Naive thymus-derived CD4-positive, alpha-beta T cell (primary cell): ENCODE measurements at regions not wholly inside any gene's neighbourhood (a gene's known extent, or its start where the extent isn't known, plus 50 kb on each side); places are given as distances from the start of the nearest gene placed in this dataset.
A peak's percentile ranks its signal among the peaks of the same experiment; 100 is the strongest.

ENCODE experiments used
- ATAC-seq: fragments of 150-1000 bp; cut with Tn5 transposase; 2 replicates; pipeline ENCODE4 v1.10.0; 2021; ENCODE audit warnings: mild to moderate bottlenecking, moderate library complexity
- CTCF ChIA-PET: fragments of 350-600 bp; sonication (Branson Sonifier 250); formaldehyde crosslinking; loops from one replicate; lab custom pipeline; 2021; ENCODE audit warnings: antibody characterized with exemption; lab: Charles Lee
- POLR2A ChIA-PET: fragments of 350-600 bp; sonication (Branson Sonifier 250); formaldehyde crosslinking; loops from one replicate; lab custom pipeline; 2021; ENCODE audit warnings: antibody characterized with exemption, inconsistent platforms; lab: Charles Lee
- DNase-seq, 9 donors: peaks; one replicate each; pipeline versions ENCODE4 v3.0.0 to v3.0.0-alpha.2; 2020 to 2022; ENCODE audit warnings: mixed read lengths in 1 of 9
- H3K27ac ChIP-seq: one replicate; pipeline ENCODE4 v1.7.0; 2013; ENCODE audit warnings: mild to moderate bottlenecking, low read depth, low read length, moderate library complexity
- H3K27me3 ChIP-seq, 2 donors: one replicate each; pipeline ENCODE4 v1.7.0; 2013; ENCODE audit warnings: low read length in 2 of 2, mild to moderate bottlenecking in 2 of 2, moderate library complexity in 2 of 2; ENCODE audit not compliant: control insufficient read depth in 2 of 2, insufficient read depth in 2 of 2
- H3K36me3 ChIP-seq, 3 experiments: 1 replicate in 2 of 3; 2 replicates in 1 of 3; pipeline ENCODE4 v1.7.0; 2013; ENCODE audit warnings: low read length in 3 of 3, mild to moderate bottlenecking in 3 of 3, moderate library complexity in 1 of 3; ENCODE audit not compliant: insufficient read depth in 3 of 3, control insufficient read depth in 2 of 3
- H3K4me1 ChIP-seq, 2 donors: one replicate each; pipeline ENCODE4 v1.7.0; 2013; ENCODE audit warnings: low read length in 2 of 2, mild to moderate bottlenecking in 2 of 2, moderate library complexity in 1 of 2; ENCODE audit not compliant: control insufficient read depth in 2 of 2, insufficient read depth in 2 of 2
- H3K4me3 ChIP-seq: 2 replicates; pipeline ENCODE4 v1.7.0; 2013; ENCODE audit warnings: mild to moderate bottlenecking, low read length
- H3K9me3 ChIP-seq, 3 experiments: 1 replicate in 2 of 3; 2 replicates in 1 of 3; pipeline ENCODE4 v1.7.0; 2013; ENCODE audit warnings: low read length in 3 of 3; ENCODE audit not compliant: control insufficient read depth in 2 of 3
- H3K27ac Mint-ChIP-seq, 9 donors: one replicate each; pipeline ENCODE4 v1.8.0; 2020 to 2022; ENCODE audit warnings: mixed read lengths in 9 of 9, mild to moderate bottlenecking in 8 of 9, moderate library complexity in 5 of 9, inconsistent platforms in 2 of 9
- H3K27me3 Mint-ChIP-seq, 5 donors: one replicate each; pipeline ENCODE4 v1.8.0; 2021 to 2022; ENCODE audit warnings: mixed read lengths in 5 of 5, mild to moderate bottlenecking in 1 of 5
- H3K36me3 Mint-ChIP-seq, 5 donors: one replicate each; pipeline ENCODE4 v1.8.0; 2020 to 2022; ENCODE audit warnings: mixed read lengths in 5 of 5, mild to moderate bottlenecking in 3 of 5, inconsistent platforms in 1 of 5
- H3K4me1 Mint-ChIP-seq, 7 donors: one replicate each; pipeline ENCODE4 v1.8.0; 2020 to 2022; ENCODE audit warnings: mixed read lengths in 7 of 7, mild to moderate bottlenecking in 3 of 7, inconsistent platforms in 1 of 7
- H3K4me3 Mint-ChIP-seq, 10 donors: one replicate each; pipeline ENCODE4 v1.8.0; 2020 to 2022; ENCODE audit warnings: mild to moderate bottlenecking in 10 of 10, mixed read lengths in 10 of 10, moderate library complexity in 6 of 10, inconsistent platforms in 2 of 10
- H3K9me3 Mint-ChIP-seq, 11 donors: one replicate each; pipeline ENCODE4 v1.8.0; 2020 to 2022; ENCODE audit warnings: mixed read lengths in 11 of 11, mild to moderate bottlenecking in 4 of 11, inconsistent platforms in 1 of 11, moderate library complexity in 1 of 11
- intact Hi-C, 2 donors: fragments of 100-400 bp; cut with micrococcal nuclease; formaldehyde crosslinking; loops; one replicate each; pipeline ENCODE4 v1.15.1; 2023

- intact Hi-C loops = no loop called here
- Histone ChIP-seq H3K4me3 (no peak overlapping the region), H3K4me1 (no peaks in the 10 kb centered on the region), H3K36me3 (no peaks in the 10 kb centered on the region), H3K27me3 (no peaks in the 10 kb centered on the region), H3K27ac (no peak overlapping the region), H3K9me3 (no peaks in the 10 kb centered on the region)
- Mint-ChIP-seq H3K27ac (no peak overlapping the region), H3K4me1 (no peaks in the 10 kb centered on the region), H3K9me3 (no peaks in the 10 kb centered on the region), H3K36me3 (no peaks in the 10 kb centered on the region), H3K27me3 (peaks cover 0 to 25% (median 0%) of the 10 kb centered on the region in 5 donors), H3K4me3 (no peak overlapping the region)
- CTCF ChIA-PET = no interaction called here
- ATAC-seq = no peak
- POLR2A ChIA-PET = no interaction called here
- DNase-seq = no peak
Observed at GRCh38 chr4:52192001-52192400, 140.9 kb downstream of the SPATA18 start.

GRCh38 chr4:52192721-52193135 is 141.6 kb downstream of the SPATA18 start:
- no peak overlapping the region for H3K4me3 ChIP-seq
- H3K27me3 ChIP-seq = no peaks in the 10 kb centered on the region
- no peaks in the 10 kb centered on the region for H3K36me3 Mint-ChIP-seq
- intact Hi-C loops = no loop called here
- no peak overlapping the region for H3K4me3 Mint-ChIP-seq
- ChIA-PET POLR2A (no interaction called here), CTCF (no interaction called here)
- H3K4me1 Mint-ChIP-seq = no peaks in the 10 kb centered on the region
- H3K27ac Mint-ChIP-seq = no peak overlapping the region
- no peak overlapping the region for H3K27ac ChIP-seq
- no peaks in the 10 kb centered on the region for H3K9me3 ChIP-seq
- H3K9me3 Mint-ChIP-seq = no peaks in the 10 kb centered on the region
- no peak for ATAC-seq
- no peak for DNase-seq
- H3K36me3 ChIP-seq = no peaks in the 10 kb centered on the region
- H3K27me3 Mint-ChIP-seq = peaks cover 0 to 30% (median 0%) of the 10 kb centered on the region in 5 donors
- no peaks in the 10 kb centered on the region for H3K4me1 ChIP-seq

GRCh38 chr4:52195869-52196268 is 144.8 kb downstream of the SPATA18 start:
- H3K4me3 Mint-ChIP-seq = no peak overlapping the region
- peaks cover 0 to 4% (median 0%) of the 10 kb centered on the region in 11 donors for H3K9me3 Mint-ChIP-seq
- H3K36me3 Mint-ChIP-seq = no peaks in the 10 kb centered on the region
- Histone ChIP-seq H3K36me3 (no peaks in the 10 kb centered on the region), H3K4me1 (no peaks in the 10 kb centered on the region), H3K9me3 (no peaks in the 10 kb centered on the region), H3K27me3 (no peaks in the 10 kb centered on the region), H3K27ac (no peak overlapping the region), H3K4me3 (no peak overlapping the region)
- ATAC-seq (no peak), DNase-seq (no peak)
- no peak overlapping the region for H3K27ac Mint-ChIP-seq
- ChIA-PET POLR2A (no interaction called here), CTCF (no interaction called here)
- intact Hi-C loops = no loop called here
- peaks cover 0 to 4% (median 0%) of the 10 kb centered on the region in 7 donors for H3K4me1 Mint-ChIP-seq
- peaks cover 0 to 22% (median 0%) of the 10 kb centered on the region in 5 donors for H3K27me3 Mint-ChIP-seq

GRCh38 chr4:52196606-52197130 is 145.6 kb downstream of the SPATA18 start:
- no peak overlapping the region for H3K27ac Mint-ChIP-seq
- H3K27ac ChIP-seq = no peak overlapping the region
- ChIA-PET CTCF (no interaction called here), POLR2A (no interaction called here)
- no peaks in the 10 kb centered on the region for H3K36me3 Mint-ChIP-seq
- no peaks in the 10 kb centered on the region for H3K9me3 ChIP-seq
- ATAC-seq (no peak), DNase-seq (no peak)
- H3K9me3 Mint-ChIP-seq = peaks cover 0 to 4% (median 0%) of the 10 kb centered on the region in 11 donors
- intact Hi-C loops = no loop called here
- H3K27me3 Mint-ChIP-seq = peaks cover 0 to 22% (median 0%) of the 10 kb centered on the region in 5 donors
- no peaks in the 10 kb centered on the region for H3K4me1 ChIP-seq
- H3K36me3 ChIP-seq = no peaks in the 10 kb centered on the region
- no peak overlapping the region for H3K4me3 ChIP-seq
- no peaks in the 10 kb centered on the region for H3K27me3 ChIP-seq
- no peak overlapping the region for H3K4me3 Mint-ChIP-seq
- H3K4me1 Mint-ChIP-seq = peaks cover 0 to 4% (median 0%) of the 10 kb centered on the region in 7 donors

- H3K36me3 ChIP-seq = no peaks in the 10 kb centered on the region
- DNase-seq (no peak), ATAC-seq (no peak)
- H3K27ac Mint-ChIP-seq = no peak overlapping the region
- H3K36me3 Mint-ChIP-seq = no peaks in the 10 kb centered on the region
- intact Hi-C loops = no loop called here
- H3K27ac ChIP-seq = no peak overlapping the region
- no peaks in the 10 kb centered on the region for H3K4me1 ChIP-seq
- H3K27me3 Mint-ChIP-seq = peaks cover 0 to 22% (median 0%) of the 10 kb centered on the region in 5 donors
- no peaks in the 10 kb centered on the region for H3K27me3 ChIP-seq
- POLR2A ChIA-PET = no interaction called here
- H3K9me3 Mint-ChIP-seq = peaks cover 0 to 4% (median 0%) of the 10 kb centered on the region in 11 donors
- H3K9me3 ChIP-seq = no peaks in the 10 kb centered on the region
- peaks cover 0 to 4% (median 0%) of the 10 kb centered on the region in 7 donors for H3K4me1 Mint-ChIP-seq
- no peak overlapping the region for H3K4me3 ChIP-seq
- H3K4me3 Mint-ChIP-seq = no peak overlapping the region
- CTCF ChIA-PET = no interaction called here
Observed at GRCh38 chr4:52197306-52197705, 146.2 kb downstream of the SPATA18 start.

GRCh38 chr4:52198294-52198693 is 147.2 kb downstream of the SPATA18 start:
- Histone ChIP-seq H3K4me3 (no peak overlapping the region), H3K4me1 (no peaks in the 10 kb centered on the region), H3K9me3 (no peaks in the 10 kb centered on the region), H3K27me3 (no peaks in the 10 kb centered on the region), H3K36me3 (no peaks in the 10 kb centered on the region), H3K27ac (no peak overlapping the region)
- H3K9me3 Mint-ChIP-seq = peaks cover 0 to 4% (median 0%) of the 10 kb centered on the region in 11 donors
- peaks cover 0 to 4% (median 0%) of the 10 kb centered on the region in 7 donors for H3K4me1 Mint-ChIP-seq
- H3K27ac Mint-ChIP-seq = no peak overlapping the region
- H3K36me3 Mint-ChIP-seq = no peaks in the 10 kb centered on the region
- ChIA-PET CTCF (no interaction called here), POLR2A (no interaction called here)
- ATAC-seq (no peak), DNase-seq (no peak)
- H3K27me3 Mint-ChIP-seq = peaks cover 0 to 22% (median 0%) of the 10 kb centered on the region in 5 donors
- intact Hi-C loops = no loop called here
- no peak overlapping the region for H3K4me3 Mint-ChIP-seq

GRCh38 chr4:52199574-52200338 is 148.7 kb downstream of the SPATA18 start:
- Mint-ChIP-seq H3K27ac (no peak overlapping the region), H3K4me3 (no peak overlapping the region), H3K4me1 (peaks cover 0 to 4% (median 0%) of the 10 kb centered on the region in 7 donors), H3K9me3 (peaks cover 0 to 4% (median 0%) of the 10 kb centered on the region in 11 donors), H3K27me3 (peaks cover 0 to 22% (median 0%) of the 10 kb centered on the region in 5 donors), H3K36me3 (no peaks in the 10 kb centered on the region)
- intact Hi-C loops = no loop called here
- Histone ChIP-seq H3K9me3 (no peaks in the 10 kb centered on the region), H3K36me3 (no peaks in the 10 kb centered on the region), H3K27ac (no peak overlapping the region), H3K4me3 (no peak overlapping the region), H3K27me3 (no peaks in the 10 kb centered on the region), H3K4me1 (no peaks in the 10 kb centered on the region)
- ATAC-seq = peak; percentile 18
- ChIA-PET POLR2A (no interaction called here), CTCF (no interaction called here)
- DNase-seq = no peak
